T-cell (primary cell): ENCODE measurements at regions not wholly inside any gene's neighbourhood (a gene's known extent, or its start where the extent isn't known, plus 50 kb on each side); places are given as distances from the start of the nearest gene placed in this dataset.

Source experiments
- ATAC-seq, 4 experiments: fragments of 200-7000 bp in 3 of 4; fragments of 150-1000 bp in 1 of 4; cut with Tn5 transposase; replicated peaks in 1 of 4; 1 replicate in 3 of 4; 2 replicates in 1 of 4; pipeline ENCODE4 v1.10.0; 2021; ENCODE audit warnings: moderate library complexity in 3 of 4, mild to moderate bottlenecking in 2 of 4, moderate number of reproducible peaks in 1 of 4
- CTCF ChIA-PET, 2 donors: fragments of 300-600 bp; sonication (Branson Sonifier 250); formaldehyde crosslinking; loops; one replicate each; lab custom pipeline; 2022; ENCODE audit warnings: antibody characterized with exemption in 2 of 2; lab: Charles Lee
- POLR2A ChIA-PET, 2 donors: fragments of 300-600 bp; sonication (Branson Sonifier 250); formaldehyde crosslinking; loops; one replicate each; lab custom pipeline; 2022; ENCODE audit warnings: antibody characterized with exemption in 2 of 2; lab: Charles Lee
- DNase-seq, 35 experiments: peaks; one replicate each; pipeline versions ENCODE4 v3.0.0 to v3.0.0-alpha.2; 2013 to 2023
- H3K27ac ChIP-seq: one replicate; pipeline ENCODE4 v1.5.1; 2013; ENCODE audit warnings: low read length
- H3K27me3 ChIP-seq, 2 experiments: replicated peaks in 1 of 2; 1 replicate in 1 of 2; 2 replicates in 1 of 2; pipeline versions ENCODE4 v1.6.1 to v1.7.0; 2013; ENCODE audit warnings: low read length in 1 of 2, mixed read lengths in 1 of 2; ENCODE audit not compliant: control insufficient read depth in 2 of 2, insufficient read depth in 2 of 2; ENCODE audit errors: extremely low read depth in 1 of 2
- H3K36me3 ChIP-seq, 2 donors: 1 replicate in 1 of 2; 2 replicates in 1 of 2; pipeline versions ENCODE4 v1.6.1 to v1.7.0; 2013; ENCODE audit warnings: low read length in 1 of 2; ENCODE audit not compliant: control insufficient read depth in 2 of 2, insufficient read depth in 1 of 2; ENCODE audit errors: extremely low read depth in 1 of 2
- H3K4me1 ChIP-seq, 2 experiments: 1 replicate in 1 of 2; 2 replicates in 1 of 2; pipeline versions ENCODE4 v1.6.1 to v1.7.0; 2013; ENCODE audit warnings: low read length in 2 of 2, mixed read lengths in 1 of 2; ENCODE audit not compliant: insufficient read depth in 2 of 2, control insufficient read depth in 1 of 2; ENCODE audit errors: extremely low read depth in 1 of 2
- H3K4me3 ChIP-seq, 2 donors: 1 replicate in 1 of 2; 2 replicates in 1 of 2; pipeline versions ENCODE4 v1.5.1 to v1.7.0; 2013; ENCODE audit warnings: mild to moderate bottlenecking in 2 of 2, low read length in 1 of 2, moderate library complexity in 1 of 2; ENCODE audit not compliant: control insufficient read depth in 1 of 2; ENCODE audit errors: extremely low read depth in 1 of 2
- H3K9me3 ChIP-seq: 2 replicates; pipeline ENCODE4 v1.7.0; 2013
- H3K27ac Mint-ChIP-seq, 2 donors: one replicate each; pipeline ENCODE4 v1.8.0; 2020 to 2021; ENCODE audit warnings: mild to moderate bottlenecking in 2 of 2, mixed read lengths in 2 of 2
- H3K27me3 Mint-ChIP-seq, 2 donors: one replicate each; pipeline ENCODE4 v1.8.0; 2021 to 2022; ENCODE audit warnings: mixed read lengths in 2 of 2
- H3K36me3 Mint-ChIP-seq: one replicate; pipeline ENCODE4 v1.8.0; 2021; ENCODE audit warnings: mixed read lengths
- H3K4me1 Mint-ChIP-seq, 3 donors: one replicate each; pipeline ENCODE4 v1.8.0; 2020 to 2022; ENCODE audit warnings: mixed read lengths in 3 of 3, mild to moderate bottlenecking in 1 of 3
- H3K4me3 Mint-ChIP-seq, 3 donors: one replicate each; pipeline ENCODE4 v1.8.0; 2020 to 2022; ENCODE audit warnings: mild to moderate bottlenecking in 3 of 3, mixed read lengths in 3 of 3, moderate library complexity in 3 of 3
- H3K9me3 Mint-ChIP-seq, 3 donors: one replicate each; pipeline ENCODE4 v1.8.0; 2020 to 2022; ENCODE audit warnings: mixed read lengths in 3 of 3
- WGBS: methylation state at CpG from one replicate; pipeline ENCODE4 v1.1.5; 2013; ENCODE audit warnings: missing lambda C conversion rate; ENCODE audit not compliant: insufficient coverage; 5-methylcytosine and 5-hydroxymethylcytosine counted together

GRCh38 chr5:116738239-116738614, 163.6 kb upstream of the SEMA6A start:
- no peaks in the 10 kb centered on the region for H3K4me1 Mint-ChIP-seq
- ChIA-PET POLR2A (no interaction called here), CTCF (no interaction called here)
- no peak overlapping the region for H3K4me3 Mint-ChIP-seq
- Histone ChIP-seq H3K4me1 (no peaks in the 10 kb centered on the region), H3K4me3 (no peak overlapping the region), H3K9me3 (no peaks in the 10 kb centered on the region), H3K36me3 (no peaks in the 10 kb centered on the region), H3K27me3 (peaks cover 0 to 4% of the 10 kb centered on the region in 2 experiments), H3K27ac (no peak overlapping the region)
- DNase-seq (no peak), ATAC-seq (no peak)
- H3K27ac Mint-ChIP-seq = no peak overlapping the region
- no peaks in the 10 kb centered on the region for H3K9me3 Mint-ChIP-seq
- H3K27me3 Mint-ChIP-seq = peaks cover 2 to 10% of the 10 kb centered on the region in 2 donors
- WGBS = 69% methylated on average over 3 of the region's 5 CpGs
- no peaks in the 10 kb centered on the region for H3K36me3 Mint-ChIP-seq

- DNase-seq (no peak), ATAC-seq (no peak)
- Histone ChIP-seq H3K27ac (no peak overlapping the region), H3K4me1 (no peaks in the 10 kb centered on the region), H3K36me3 (no peaks in the 10 kb centered on the region), H3K27me3 (peaks cover 0 to 4% of the 10 kb centered on the region in 2 experiments), H3K4me3 (no peak overlapping the region), H3K9me3 (no peaks in the 10 kb centered on the region)
- no peaks in the 10 kb centered on the region for H3K9me3 Mint-ChIP-seq
- CTCF ChIA-PET = no interaction called here
- H3K36me3 Mint-ChIP-seq = no peaks in the 10 kb centered on the region
- H3K4me1 Mint-ChIP-seq = no peaks in the 10 kb centered on the region
- no peak overlapping the region for H3K27ac Mint-ChIP-seq
- peaks cover 2 to 10% of the 10 kb centered on the region in 2 donors for H3K27me3 Mint-ChIP-seq
- H3K4me3 Mint-ChIP-seq = no peak overlapping the region
- POLR2A ChIA-PET = no interaction called here
These were observed 162.0 kb upstream of the SEMA6A start for GRCh38 chr5:116736671-116737070.

- no peaks in the 10 kb centered on the region for H3K36me3 Mint-ChIP-seq
- DNase-seq (no peak), ATAC-seq (no peak)
- H3K36me3 ChIP-seq = no peaks in the 10 kb centered on the region
- H3K4me1 Mint-ChIP-seq = no peaks in the 10 kb centered on the region
- ChIA-PET POLR2A (no interaction called here), CTCF (no interaction called here)
- H3K4me1 ChIP-seq = no peaks in the 10 kb centered on the region
- H3K27ac Mint-ChIP-seq = no peak overlapping the region
- H3K9me3 Mint-ChIP-seq = no peaks in the 10 kb centered on the region
- no peak overlapping the region for H3K27ac ChIP-seq
- H3K27me3 Mint-ChIP-seq = peaks cover 0 to 5% of the 10 kb centered on the region in 2 donors
- WGBS = 72% methylated on average over 7 of the region's 11 CpGs
- H3K4me3 Mint-ChIP-seq = no peak overlapping the region
- H3K4me3 ChIP-seq = no peak overlapping the region
- peaks cover 0 to 4% of the 10 kb centered on the region in 2 experiments for H3K27me3 ChIP-seq
- no peaks in the 10 kb centered on the region for H3K9me3 ChIP-seq
These were observed 159.7 kb upstream of the SEMA6A start for GRCh38 chr5:116733991-116734975.

- ATAC-seq (no peak), DNase-seq (no peak)
- POLR2A ChIA-PET = no interaction called here
- Mint-ChIP-seq H3K4me3 (no peak overlapping the region), H3K27ac (no peak overlapping the region), H3K27me3 (no peaks in the 10 kb centered on the region), H3K36me3 (no peaks in the 10 kb centered on the region), H3K9me3 (no peaks in the 10 kb centered on the region), H3K4me1 (no peaks in the 10 kb centered on the region)
- no CpG with 5 or more reads among the region's 2 CpGs for WGBS
- no peaks in the 10 kb centered on the region for H3K9me3 ChIP-seq
- no peaks in the 10 kb centered on the region for H3K36me3 ChIP-seq
- H3K4me3 ChIP-seq = no peak overlapping the region
- no peaks in the 10 kb centered on the region for H3K4me1 ChIP-seq
- H3K27me3 ChIP-seq = no peaks in the 10 kb centered on the region
- no peak overlapping the region for H3K27ac ChIP-seq
- CTCF ChIA-PET = no interaction called here
These were observed 158.0 kb upstream of the SEMA6A start for GRCh38 chr5:116732591-116732990.

- Mint-ChIP-seq H3K4me3 (no peak overlapping the region), H3K9me3 (no peaks in the 10 kb centered on the region), H3K27ac (no peak overlapping the region), H3K36me3 (no peaks in the 10 kb centered on the region), H3K4me1 (no peaks in the 10 kb centered on the region), H3K27me3 (no peaks in the 10 kb centered on the region)
- WGBS = no CpG with 5 or more reads among the region's 2 CpGs
- Histone ChIP-seq H3K4me1 (no peaks in the 10 kb centered on the region), H3K4me3 (no peak overlapping the region), H3K27ac (no peak overlapping the region), H3K27me3 (no peaks in the 10 kb centered on the region), H3K36me3 (no peaks in the 10 kb centered on the region), H3K9me3 (no peaks in the 10 kb centered on the region)
- CTCF ChIA-PET = no interaction called here
- DNase-seq (no peak), ATAC-seq (no peak)
- POLR2A ChIA-PET = interaction anchor here in 1 of 2 donors (0.7 kb wide), 1 partner anchor 13 kb away, joined by 3 read pairs; no protein-coding TSS in a partner anchor
These were observed 156.8 kb upstream of the SEMA6A start for GRCh38 chr5:116731432-116731831.

GRCh38 chr5:116730706-116731105, 156.1 kb upstream of the SEMA6A start:
- Histone ChIP-seq H3K9me3 (no peaks in the 10 kb centered on the region), H3K36me3 (no peaks in the 10 kb centered on the region), H3K4me1 (no peaks in the 10 kb centered on the region), H3K4me3 (no peak overlapping the region), H3K27ac (no peak overlapping the region), H3K27me3 (no peaks in the 10 kb centered on the region)
- H3K4me3 Mint-ChIP-seq = no peak overlapping the region
- DNase-seq = no peak
- no peak overlapping the region for H3K27ac Mint-ChIP-seq
- H3K36me3 Mint-ChIP-seq = no peaks in the 10 kb centered on the region
- no peaks in the 10 kb centered on the region for H3K4me1 Mint-ChIP-seq
- H3K9me3 Mint-ChIP-seq = no peaks in the 10 kb centered on the region
- no peaks in the 10 kb centered on the region for H3K27me3 Mint-ChIP-seq
- ChIA-PET CTCF (no interaction called here), POLR2A (no interaction called here)
- no CpG with 5 or more reads among the region's 5 CpGs for WGBS
- no peak for ATAC-seq
